Keratinocyte (primary cell): ENCODE measurements at regions not wholly inside any gene's neighbourhood (a gene's known extent, or its start where the extent isn't known, plus 50 kb on each side); places are given as distances from the start of the nearest gene placed in this dataset.

ENCODE experiments used
- DNase-seq: peaks from one replicate; pipeline ENCODE4 v3.0.0-alpha.2; 2011; ENCODE audit warnings: low read depth, missing footprints, low spot score
- FAIRE-seq: peaks from 2 replicates; lab custom pipeline; 2011; peaks lifted over from hg19 to GRCh38; lab: Jason Lieb, UNC
- H2AFZ ChIP-seq: 2 replicates; pipeline ENCODE4 v1.6.0; 2012; ENCODE audit warnings: low read length, control low read depth, inconsistent platforms; ENCODE audit not compliant: control insufficient read depth
- H3K27ac ChIP-seq: 2 replicates; pipeline ENCODE4 v1.5.1; 2011; ENCODE audit warnings: low read length; ENCODE audit not compliant: control insufficient read depth, insufficient read depth
- H3K27me3 ChIP-seq: 3 replicates; pipeline ENCODE4 v1.6.0; 2011; ENCODE audit warnings: low read length; ENCODE audit not compliant: control insufficient read depth, insufficient read depth; ENCODE audit errors: extremely low read depth
- H3K36me3 ChIP-seq, 2 experiments: 2 replicates in 1 of 2; 3 replicates in 1 of 2; pipeline ENCODE4 v1.5.1; 2011; ENCODE audit warnings: low read length in 2 of 2, mild to moderate bottlenecking in 1 of 2; ENCODE audit not compliant: control insufficient read depth in 2 of 2, insufficient read depth in 2 of 2; ENCODE audit errors: extremely low read depth in 1 of 2
- H3K4me1 ChIP-seq: 3 replicates; pipeline ENCODE4 v1.5.1; 2011; ENCODE audit warnings: low read length; ENCODE audit not compliant: control insufficient read depth, insufficient read depth; ENCODE audit errors: extremely low read depth
- H3K4me2 ChIP-seq: 3 replicates; pipeline ENCODE4 v1.6.0; 2011; ENCODE audit warnings: low read depth, low read length; ENCODE audit not compliant: control insufficient read depth, insufficient read depth; ENCODE audit errors: extremely low read depth
- H3K4me3 ChIP-seq, 3 experiments: fragments of 200-600 bp in 1 of 3; sonication (generic) in 1 of 3; 2 replicates in 2 of 3; 3 replicates in 1 of 3; pipeline ENCODE4 v1.5.1; 2011 to 2016; ENCODE audit warnings: low read length in 3 of 3, mild to moderate bottlenecking in 3 of 3, control low read depth in 2 of 3, inconsistent platforms in 1 of 3, low read depth in 1 of 3, mixed read lengths in 1 of 3, mixed run types in 1 of 3, moderate library complexity in 1 of 3; ENCODE audit not compliant: control insufficient read depth in 2 of 3, insufficient read depth in 2 of 3; ENCODE audit errors: extremely low read depth in 1 of 3
- H3K79me2 ChIP-seq: 2 replicates; pipeline ENCODE4 v1.6.0; 2012; ENCODE audit warnings: low read length; ENCODE audit not compliant: control insufficient read depth, insufficient read depth
- H3K9ac ChIP-seq: 3 replicates; pipeline ENCODE4 v1.6.0; 2011; ENCODE audit warnings: low read length; ENCODE audit not compliant: control insufficient read depth, insufficient read depth; ENCODE audit errors: extremely low read depth
- H3K9me1 ChIP-seq: 3 replicates; pipeline ENCODE4 v1.6.0; 2011; ENCODE audit warnings: low read length; ENCODE audit not compliant: control insufficient read depth, insufficient read depth; ENCODE audit errors: extremely low read depth
- H3K9me3 ChIP-seq: 2 replicates; pipeline ENCODE4 v1.5.1; 2012; ENCODE audit warnings: low read depth, low read length; ENCODE audit not compliant: control insufficient read depth
- H4K20me1 ChIP-seq: 3 replicates; pipeline ENCODE4 v1.6.0; 2011; ENCODE audit warnings: low read length; ENCODE audit not compliant: control insufficient read depth, insufficient read depth; ENCODE audit errors: extremely low read depth
- CTCF ChIP-seq, 3 experiments: IDR thresholded peaks in 1 of 3; conservative IDR thresholded peaks in 1 of 3; optimal IDR thresholded peaks in 1 of 3; 2 replicates in 2 of 3; 3 replicates in 1 of 3; pipeline versions ENCODE3 to v1.5.1; 2011; ENCODE audit warnings: low read length in 3 of 3, mild to moderate bottlenecking in 3 of 3, moderate library complexity in 2 of 3, control low read depth in 1 of 3, inconsistent platforms in 1 of 3; ENCODE audit not compliant: insufficient read depth in 2 of 3; ENCODE audit errors: extremely low read depth in 1 of 3
- EZH2 ChIP-seq: IDR thresholded peaks from one replicate; pipeline ENCODE4 v1.6.1; 2012; ENCODE audit warnings: inconsistent platforms, mild to moderate bottlenecking, low read length, moderate library complexity
- dilution Hi-C: fragments of 300-500 bp; cut with MboI; formaldehyde crosslinking; loops from one replicate; pipeline ENCODE4 v1.7.0; 2020; ENCODE audit warnings: low sequenced_read_pairs; ENCODE audit not compliant: extremely low pct_ligation_motif_present

GRCh38 chr11:80937842-80938241, 1497.0 kb upstream of the TENM4 start:
- Histone ChIP-seq H3K9me1 (no peaks in the 10 kb centered on the region), H3K27ac (no peak overlapping the region), H3K4me3 (no peak overlapping the region), H3K9me3 (no peaks in the 10 kb centered on the region), H2AFZ (no peak overlapping the region), H3K4me1 (no peaks in the 10 kb centered on the region), H3K27me3 (no peaks in the 10 kb centered on the region), H3K79me2 (no peaks in the 10 kb centered on the region), H3K9ac (no peak overlapping the region), H3K4me2 (no peak overlapping the region), H4K20me1 (no peaks in the 10 kb centered on the region), H3K36me3 (no peaks in the 10 kb centered on the region)
- TF ChIP-seq CTCF (optimal IDR thresholded peaks at IDR 0.05 in 1 of 3, IDR thresholded peaks at IDR 0.05 in 1 of 3, conservative IDR thresholded peaks at IDR 0.05 in 1 of 3; ENCODE audit: extremely low read depth in 1 of 3, insufficient read depth in 2 of 3, low read length in 3 of 3) (no peak), EZH2 (no peak)
- dilution Hi-C loops, result no loop called here
- FAIRE-seq (no peak), DNase-seq (no peak)

- no peak overlapping the region for H3K27ac ChIP-seq
- no peak overlapping the region for H3K4me2 ChIP-seq
- FAIRE-seq (no peak), DNase-seq (no peak)
- no peak overlapping the region for H3K9ac ChIP-seq
- no peaks in the 10 kb centered on the region for H3K79me2 ChIP-seq
- H2AFZ ChIP-seq, result no peak overlapping the region
- H3K4me3 ChIP-seq, result no peak overlapping the region
- no peaks in the 10 kb centered on the region for H3K36me3 ChIP-seq
- H4K20me1 ChIP-seq, result no peaks in the 10 kb centered on the region
- H3K9me3 ChIP-seq, result no peaks in the 10 kb centered on the region
- no peaks in the 10 kb centered on the region for H3K27me3 ChIP-seq
- H3K9me1 ChIP-seq, result no peaks in the 10 kb centered on the region
- no peaks in the 10 kb centered on the region for H3K4me1 ChIP-seq
- TF ChIP-seq CTCF (optimal IDR thresholded peaks at IDR 0.05 in 1 of 3, IDR thresholded peaks at IDR 0.05 in 1 of 3, conservative IDR thresholded peaks at IDR 0.05 in 1 of 3; ENCODE audit: extremely low read depth in 1 of 3, insufficient read depth in 2 of 3, low read length in 3 of 3), result no peak
- TF ChIP-seq EZH2, result no peak
- dilution Hi-C loops, result no loop called here
Measured at GRCh38 chr11:80930038-80930437, 1489.2 kb upstream of the TENM4 start.
